MM.1S (cell line): ENCODE measurements at regions not wholly inside any gene's neighbourhood (a gene's known extent, or its start where the extent isn't known, plus 50 kb on each side); places are given as distances from the start of the nearest gene placed in this dataset.

Experiments used
- EZH2 ChIP-seq: fragments of 300-600 bp; sonication (generic); optimal IDR thresholded peaks from 2 replicates; pipeline ENCODE3; 2017; ENCODE audit warnings: low read depth, mild to moderate bottlenecking, antibody characterized with exemption, low read length, mixed read lengths
- EZH2phosphoT487 ChIP-seq: fragments of 300-600 bp; sonication (generic); IDR thresholded peaks from 2 replicates; pipeline ENCODE4 v1.6.1; 2018; ENCODE audit warnings: antibody characterized with exemption, low read length
- TF ChIP-seq, protein P1 (sequence below): fragments of 300-600 bp; sonication (generic); IDR thresholded peaks from 2 replicates; pipeline ENCODE4 v1.5.1; 2016; ENCODE audit warnings: antibody characterized with exemption, low read length, mixed read lengths

DNA sequence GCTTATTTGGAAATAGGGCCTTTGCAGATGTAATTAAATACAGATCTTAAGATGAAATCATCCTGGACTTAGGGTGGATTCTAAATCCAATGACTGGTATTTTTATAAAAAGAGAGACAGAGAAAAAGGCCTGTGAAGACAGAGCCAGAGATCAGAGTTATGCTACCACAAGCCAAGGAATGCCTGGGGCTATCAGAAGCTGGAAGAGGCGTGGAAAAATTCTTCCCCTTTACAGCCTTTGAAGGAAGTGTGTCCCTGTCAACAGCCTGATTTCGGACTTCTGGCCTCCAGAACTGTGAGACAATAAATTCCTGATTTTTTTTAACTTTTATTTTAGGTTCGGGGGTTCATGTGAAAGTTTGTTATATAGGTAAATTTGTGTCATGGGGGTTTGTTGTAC is 154.1 kb upstream of the CADPS start:
- TF ChIP-seq, protein P1, sequence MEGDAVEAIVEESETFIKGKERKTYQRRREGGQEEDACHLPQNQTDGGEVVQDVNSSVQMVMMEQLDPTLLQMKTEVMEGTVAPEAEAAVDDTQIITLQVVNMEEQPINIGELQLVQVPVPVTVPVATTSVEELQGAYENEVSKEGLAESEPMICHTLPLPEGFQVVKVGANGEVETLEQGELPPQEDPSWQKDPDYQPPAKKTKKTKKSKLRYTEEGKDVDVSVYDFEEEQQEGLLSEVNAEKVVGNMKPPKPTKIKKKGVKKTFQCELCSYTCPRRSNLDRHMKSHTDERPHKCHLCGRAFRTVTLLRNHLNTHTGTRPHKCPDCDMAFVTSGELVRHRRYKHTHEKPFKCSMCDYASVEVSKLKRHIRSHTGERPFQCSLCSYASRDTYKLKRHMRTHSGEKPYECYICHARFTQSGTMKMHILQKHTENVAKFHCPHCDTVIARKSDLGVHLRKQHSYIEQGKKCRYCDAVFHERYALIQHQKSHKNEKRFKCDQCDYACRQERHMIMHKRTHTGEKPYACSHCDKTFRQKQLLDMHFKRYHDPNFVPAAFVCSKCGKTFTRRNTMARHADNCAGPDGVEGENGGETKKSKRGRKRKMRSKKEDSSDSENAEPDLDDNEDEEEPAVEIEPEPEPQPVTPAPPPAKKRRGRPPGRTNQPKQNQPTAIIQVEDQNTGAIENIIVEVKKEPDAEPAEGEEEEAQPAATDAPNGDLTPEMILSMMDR: no peak
- TF ChIP-seq EZH2 (no peak), EZH2phosphoT487 (no peak)
